ENCODE measurements at regions not wholly inside any gene's neighbourhood (a gene's known extent, or its start where the extent isn't known, plus 50 kb on each side); places are given as distances from the start of the nearest gene placed in this dataset.
"Not testable (repeated sequence)": the region's sequence is repeated elsewhere in the genome, so short reads cannot be mapped to it uniquely, and the experiment has no call there.

GRCh38 chr5:3484836-3485235 is 110.8 kb upstream of the IRX1 start:
- DNase-seq (ENCODE audit: low spot score) = no peak

GRCh38 chr5:3481175-3481574 is 114.5 kb upstream of the IRX1 start:
- DNase-seq (ENCODE audit: low spot score) = no peak

- DNase-seq (ENCODE audit: low spot score) = no peak
These were observed 120.0 kb upstream of the IRX1 start for GRCh38 chr5:3475674-3476073.

GRCh38 chr5:3466392-3466791 is 129.2 kb upstream of the IRX1 start:
- no peak for DNase-seq (ENCODE audit: low spot score)

- no peak for DNase-seq (ENCODE audit: low spot score)
These were observed 135.2 kb upstream of the IRX1 start for GRCh38 chr5:3460416-3460815.

- DNase-seq (ENCODE audit: low spot score) = no peak
These were observed 139.4 kb upstream of the IRX1 start for GRCh38 chr5:3456121-3456681.

- DNase-seq (ENCODE audit: low spot score) = not testable (repeated sequence)
These were observed 141.6 kb upstream of the IRX1 start for GRCh38 chr5:3454028-3454427.

GRCh38 chr5:3452622-3453021 is 143.0 kb upstream of the IRX1 start:
- DNase-seq (ENCODE audit: low spot score) = no peak

GRCh38 chr5:3451961-3452360 is 143.7 kb upstream of the IRX1 start:
- no peak for DNase-seq (ENCODE audit: low spot score)

- no peak for DNase-seq (ENCODE audit: low spot score)
These were observed 146.2 kb upstream of the IRX1 start for GRCh38 chr5:3449481-3449880.

GRCh38 chr5:3446410-3446809 is 149.2 kb upstream of the IRX1 start:
- no peak for DNase-seq (ENCODE audit: low spot score)

GRCh38 chr5:3445517-3445916 is 150.1 kb upstream of the IRX1 start:
- DNase-seq (ENCODE audit: low spot score) = not testable (repeated sequence)

- no peak for DNase-seq (ENCODE audit: low spot score)
These were observed 163.5 kb upstream of the IRX1 start for GRCh38 chr5:3432135-3432534.

- no peak for DNase-seq (ENCODE audit: low spot score)
These were observed 164.9 kb upstream of the IRX1 start for GRCh38 chr5:3430691-3431090.

- no peak for DNase-seq (ENCODE audit: low spot score)
These were observed 165.7 kb upstream of the IRX1 start for GRCh38 chr5:3429962-3430361.

GRCh38 chr5:3428334-3428733 is 167.3 kb upstream of the IRX1 start:
- DNase-seq (ENCODE audit: low spot score) = no peak

- DNase-seq (ENCODE audit: low spot score) = no peak
These were observed 170.7 kb upstream of the IRX1 start for GRCh38 chr5:3424946-3425345.

GRCh38 chr5:3417376-3417943 is 178.2 kb upstream of the IRX1 start:
- peak; percentile 55 for DNase-seq (ENCODE audit: low spot score)

- DNase-seq (ENCODE audit: low spot score) = no peak
These were observed 181.3 kb upstream of the IRX1 start for GRCh38 chr5:3414371-3414770.

GRCh38 chr5:3412146-3412545 is 183.5 kb upstream of the IRX1 start:
- DNase-seq (ENCODE audit: low spot score) = no peak

- no peak for DNase-seq (ENCODE audit: low spot score)
These were observed 184.3 kb upstream of the IRX1 start for GRCh38 chr5:3411363-3411762.

- DNase-seq (ENCODE audit: low spot score) = no peak
These were observed 194.0 kb upstream of the IRX1 start for GRCh38 chr5:3401635-3402034.

- DNase-seq (ENCODE audit: low spot score) = no peak
These were observed 195.0 kb upstream of the IRX1 start for GRCh38 chr5:3400659-3401058.

- peak; percentile 78 for DNase-seq (ENCODE audit: low spot score)
These were observed 200.6 kb upstream of the IRX1 start for GRCh38 chr5:3394891-3395599.

All from ecto neural progenitor cell (in vitro differentiated cells).